ENCODE measurements at regions not wholly inside any gene's neighbourhood (a gene's known extent, or its start where the extent isn't known, plus 50 kb on each side); places are given as distances from the start of the nearest gene placed in this dataset.
"Not testable (repeated sequence)": the region's sequence is repeated elsewhere in the genome, so short reads cannot be mapped to it uniquely, and the experiment has no call there.

- DNase-seq = no peak
These were observed 1003.8 kb upstream of the INTU start for GRCh38 chr4:126628933-126629332.

GRCh38 chr4:126630230-126630629 is 1002.5 kb upstream of the INTU start:
- DNase-seq = no peak

- DNase-seq = no peak
These were observed 999.5 kb upstream of the INTU start for GRCh38 chr4:126633306-126633705.

- DNase-seq = no peak
These were observed 995.1 kb upstream of the INTU start for GRCh38 chr4:126637706-126638105.

GRCh38 chr4:126647320-126647719 is 985.4 kb upstream of the INTU start:
- DNase-seq = no peak

GRCh38 chr4:126647756-126648397 is 984.9 kb upstream of the INTU start:
- DNase-seq = no peak

GRCh38 chr4:126658411-126658810 is 974.3 kb upstream of the INTU start:
- DNase-seq = no peak

- no peak for DNase-seq
These were observed 971.6 kb upstream of the INTU start for GRCh38 chr4:126661194-126661593.

- DNase-seq = no peak
These were observed 967.9 kb upstream of the INTU start for GRCh38 chr4:126664839-126665238.

- DNase-seq = not testable (repeated sequence)
These were observed 962.7 kb upstream of the INTU start for GRCh38 chr4:126670038-126670437.

GRCh38 chr4:126678618-126679017 is 954.1 kb upstream of the INTU start:
- DNase-seq = peak in 1 of 2 experiments; percentile 15

GRCh38 chr4:126679303-126679702 is 953.5 kb upstream of the INTU start:
- DNase-seq = no peak

GRCh38 chr4:126682250-126682649 is 950.5 kb upstream of the INTU start:
- DNase-seq = no peak

GRCh38 chr4:126686491-126686890 is 946.3 kb upstream of the INTU start:
- DNase-seq = no peak

- DNase-seq = no peak
These were observed 945.0 kb upstream of the INTU start for GRCh38 chr4:126687655-126688358.

GRCh38 chr4:126691797-126692196 is 941.0 kb upstream of the INTU start:
- DNase-seq = no peak

- no peak for DNase-seq
These were observed 935.0 kb upstream of the INTU start for GRCh38 chr4:126697748-126698147.

GRCh38 chr4:126698224-126698623 is 934.5 kb upstream of the INTU start:
- no peak for DNase-seq

GRCh38 chr4:126701756-126702155 is 931.0 kb upstream of the INTU start:
- DNase-seq = no peak

GRCh38 chr4:126702747-126703146 is 930.0 kb upstream of the INTU start:
- DNase-seq = no peak

GRCh38 chr4:126705266-126705665 is 927.5 kb upstream of the INTU start:
- DNase-seq = no peak

GRCh38 chr4:126708716-126709115 is 924.0 kb upstream of the INTU start:
- DNase-seq = no peak

GRCh38 chr4:126710935-126711334 is 921.8 kb upstream of the INTU start:
- no peak for DNase-seq

GRCh38 chr4:126715067-126715466 is 917.7 kb upstream of the INTU start:
- DNase-seq = no peak

GRCh38 chr4:126715681-126716080 is 917.1 kb upstream of the INTU start:
- no peak for DNase-seq

All from NCI-H2081 (cell line).